SJSA1 (cell line): ENCODE measurements at regions not wholly inside any gene's neighbourhood (a gene's known extent, or its start where the extent isn't known, plus 50 kb on each side); places are given as distances from the start of the nearest gene placed in this dataset.

ENCODE experiments used
- DNase-seq, 2 experiments: peaks; one replicate each; pipeline ENCODE4 v3.0.0-alpha.2; 2015 to 2020; ENCODE audit warnings: low spot score in 2 of 2, low read depth in 1 of 2
- H3K27ac ChIP-seq: fragments of 250-450 bp; sonication (Bioruptor Pico); 2 replicates; pipeline ENCODE4 v1.5.1; 2020; ENCODE audit warnings: mild to moderate bottlenecking, moderate library complexity
- H3K27me3 ChIP-seq: fragments of 250-450 bp; sonication (Bioruptor Pico); replicated peaks from 2 replicates; pipeline ENCODE4 v1.5.1; 2020; ENCODE audit warnings: mild to moderate bottlenecking, moderate library complexity
- H3K36me3 ChIP-seq: fragments of 250-450 bp; sonication (Bioruptor Pico); 2 replicates; pipeline ENCODE4 v1.5.1; 2020; ENCODE audit warnings: mild to moderate bottlenecking
- H3K4me1 ChIP-seq: fragments of 250-450 bp; sonication (Bioruptor Pico); replicated peaks from 2 replicates; pipeline ENCODE4 v1.6.1; 2021; ENCODE audit warnings: mild to moderate bottlenecking
- H3K4me3 ChIP-seq: fragments of 250-450 bp; sonication (Bioruptor Pico); 2 replicates; pipeline ENCODE4 v1.5.1; 2020; ENCODE audit warnings: mild to moderate bottlenecking
- H3K9me3 ChIP-seq: fragments of 250-450 bp; sonication (Bioruptor Pico); replicated peaks from 2 replicates; pipeline ENCODE4 v1.5.1; 2020; ENCODE audit warnings: mild to moderate bottlenecking

DNA sequence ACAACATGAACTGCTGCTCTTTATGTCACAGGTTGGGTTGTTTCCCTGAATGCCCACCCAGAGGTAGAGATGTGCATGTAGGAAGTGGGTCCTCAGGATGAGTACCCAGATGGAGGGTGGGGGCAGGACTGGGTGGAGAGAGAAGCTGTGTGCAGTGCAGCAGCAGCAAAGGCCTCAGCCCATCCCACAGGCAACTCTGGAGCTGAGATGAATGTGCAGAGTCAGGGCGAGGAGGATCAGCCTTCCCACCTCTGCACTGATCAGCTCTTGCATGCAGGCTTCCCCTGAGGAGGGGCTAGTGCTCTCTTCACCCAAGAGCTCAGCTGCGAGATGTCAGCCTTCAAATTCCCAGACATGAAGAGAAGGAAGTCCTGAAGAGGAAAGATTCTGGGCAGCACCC is 326.2 kb upstream of the RAB6C start:
- H3K27me3 ChIP-seq: no peaks in the 10 kb centered on the region
- DNase-seq: no peak
- no peaks in the 10 kb centered on the region for H3K36me3 ChIP-seq
- H3K27ac ChIP-seq: no peak overlapping the region
- no peaks in the 10 kb centered on the region for H3K9me3 ChIP-seq
- no peaks in the 10 kb centered on the region for H3K4me1 ChIP-seq
- no peak overlapping the region for H3K4me3 ChIP-seq

DNA sequence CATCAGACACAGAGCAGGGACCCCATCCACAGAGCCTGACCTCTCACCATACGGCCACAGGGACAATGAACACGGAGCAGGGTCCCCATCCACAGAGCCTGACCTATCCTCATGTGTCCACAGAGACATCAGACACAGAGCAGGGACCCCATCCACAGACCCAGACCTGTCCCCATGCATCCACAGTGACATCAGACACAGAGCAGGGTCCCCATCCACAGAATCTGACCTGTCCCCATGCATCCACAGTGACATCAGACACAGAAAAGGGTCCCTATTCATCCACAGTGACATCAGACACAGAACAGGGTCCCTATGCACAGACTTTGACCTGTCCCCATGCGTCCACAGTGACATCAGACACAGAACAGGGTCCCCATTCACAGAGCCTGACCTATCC is 325.1 kb upstream of the RAB6C start:
- no peak overlapping the region for H3K27ac ChIP-seq
- no peak overlapping the region for H3K4me3 ChIP-seq
- no peaks in the 10 kb centered on the region for H3K27me3 ChIP-seq
- DNase-seq: no peak
- H3K4me1 ChIP-seq: no peaks in the 10 kb centered on the region
- H3K36me3 ChIP-seq: no peaks in the 10 kb centered on the region
- no peaks in the 10 kb centered on the region for H3K9me3 ChIP-seq

DNA sequence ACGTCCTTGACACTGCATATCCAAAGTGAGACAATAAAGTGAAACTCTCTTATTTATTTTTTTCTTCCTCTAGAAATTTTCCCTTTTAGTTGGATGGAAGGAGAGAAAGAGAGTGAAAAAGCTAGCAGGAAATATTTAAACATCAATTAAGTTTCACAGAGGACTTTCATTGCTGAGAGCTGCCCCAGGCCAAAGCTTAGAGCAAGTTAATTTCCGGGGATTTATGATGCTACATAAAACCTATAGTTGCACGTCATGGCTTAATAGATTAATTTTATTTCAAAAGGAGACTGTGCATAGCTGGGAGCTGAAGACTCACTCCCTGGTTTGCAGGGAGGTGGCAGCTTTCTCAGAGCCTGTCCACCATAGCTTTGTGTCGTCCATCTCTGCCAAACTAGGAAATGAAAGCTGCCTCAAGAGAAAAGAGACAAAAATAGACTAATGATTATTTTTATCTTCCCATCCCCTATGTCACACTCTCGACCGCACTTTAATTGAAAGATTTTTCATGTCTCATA is 323.3 kb upstream of the RAB6C start:
- H3K27ac ChIP-seq: no peak overlapping the region
- H3K4me1 ChIP-seq: no peaks in the 10 kb centered on the region
- H3K9me3 ChIP-seq: no peaks in the 10 kb centered on the region
- H3K36me3 ChIP-seq: no peaks in the 10 kb centered on the region
- no peak for DNase-seq
- no peaks in the 10 kb centered on the region for H3K27me3 ChIP-seq
- H3K4me3 ChIP-seq: no peak overlapping the region

DNA sequence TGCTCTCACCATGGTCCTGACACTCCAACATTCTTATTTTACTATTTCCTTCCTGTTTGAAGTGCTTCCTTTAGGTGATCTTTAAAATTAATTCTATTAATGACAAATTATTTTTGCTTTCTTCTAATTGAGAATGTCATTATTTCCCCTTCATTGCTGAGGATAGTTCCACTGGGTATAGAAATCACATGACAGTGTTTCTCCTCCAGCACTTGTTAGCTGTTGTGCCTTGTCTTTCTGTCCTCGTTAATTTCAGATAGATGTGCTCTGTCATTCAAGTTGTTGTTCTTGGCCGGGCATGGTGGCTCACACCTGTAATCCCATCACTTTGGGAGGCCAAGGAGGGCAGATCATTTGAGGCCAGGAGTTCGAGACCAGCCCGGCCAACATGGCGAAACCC is 321.0 kb upstream of the RAB6C start:
- H3K4me3 ChIP-seq: no peak overlapping the region
- H3K27me3 ChIP-seq: no peaks in the 10 kb centered on the region
- H3K36me3 ChIP-seq: no peaks in the 10 kb centered on the region
- H3K27ac ChIP-seq: no peak overlapping the region
- H3K9me3 ChIP-seq: no peaks in the 10 kb centered on the region
- no peak for DNase-seq
- H3K4me1 ChIP-seq: no peaks in the 10 kb centered on the region

DNA sequence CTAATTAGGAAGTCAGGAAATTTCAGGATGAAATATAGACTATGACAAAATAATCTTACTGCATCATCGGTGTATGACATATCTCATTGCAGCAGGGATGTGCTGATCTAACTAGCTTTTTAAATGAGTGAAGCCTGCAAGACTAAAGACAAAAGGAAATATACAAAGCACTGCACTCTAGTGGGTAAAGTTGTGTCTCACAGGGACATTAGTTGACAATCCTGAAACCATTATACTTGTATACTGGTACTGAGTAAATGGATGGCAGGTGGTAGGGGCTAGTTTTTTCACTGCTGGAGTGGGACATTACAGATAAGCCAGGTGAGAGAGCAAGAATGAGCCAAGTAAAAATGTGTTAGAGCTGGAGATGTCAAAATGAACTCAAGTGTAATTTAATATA is 317.5 kb upstream of the RAB6C start:
- Histone ChIP-seq H3K4me3 (no peak overlapping the region), H3K27ac (no peak overlapping the region), H3K27me3 (no peaks in the 10 kb centered on the region), H3K36me3 (no peaks in the 10 kb centered on the region), H3K4me1 (no peaks in the 10 kb centered on the region), H3K9me3 (no peaks in the 10 kb centered on the region)
- DNase-seq: no peak

DNA sequence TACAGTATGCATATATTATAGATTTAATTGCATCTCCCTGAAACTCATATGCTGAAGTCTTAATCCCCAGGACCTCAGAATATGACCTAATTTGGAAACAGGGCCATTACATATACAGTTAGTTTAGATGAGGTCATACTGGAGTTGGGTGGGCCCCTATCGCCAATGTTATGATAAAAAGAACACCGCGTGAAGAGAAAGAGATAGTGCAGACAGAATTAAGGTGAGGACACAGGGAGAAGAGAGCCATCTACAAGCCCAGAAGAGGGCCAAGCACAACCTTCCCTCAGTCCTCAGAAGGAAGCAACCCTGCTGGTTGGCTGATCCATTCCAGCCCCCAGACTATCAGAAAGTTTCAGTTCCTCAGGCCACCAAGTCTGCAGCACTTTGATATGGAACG is 311.9 kb upstream of the RAB6C start:
- H3K27ac ChIP-seq: no peak overlapping the region
- no peak for DNase-seq
- no peaks in the 10 kb centered on the region for H3K27me3 ChIP-seq
- no peaks in the 10 kb centered on the region for H3K4me1 ChIP-seq
- H3K4me3 ChIP-seq: no peak overlapping the region
- H3K36me3 ChIP-seq: no peaks in the 10 kb centered on the region
- no peaks in the 10 kb centered on the region for H3K9me3 ChIP-seq

DNA sequence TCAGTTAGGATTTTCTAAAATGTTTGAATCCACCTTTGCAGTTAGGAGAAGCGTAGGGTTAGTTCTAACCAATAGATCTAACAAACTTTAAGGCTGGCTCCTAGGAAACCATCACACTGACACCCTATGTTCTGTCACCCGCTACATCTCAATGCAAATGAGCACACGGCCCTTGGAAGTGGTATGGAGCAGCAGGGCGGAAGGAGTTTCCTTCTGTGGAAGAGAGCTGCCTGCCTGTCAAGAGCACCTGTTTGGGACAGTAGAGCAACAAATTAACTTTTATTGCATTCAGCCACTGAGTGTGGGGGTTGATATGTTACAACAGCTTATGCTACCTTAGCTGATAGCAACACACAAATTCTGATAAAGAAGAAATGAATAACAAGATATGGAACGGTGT is 306.9 kb upstream of the RAB6C start:
- no peak overlapping the region for H3K4me3 ChIP-seq
- DNase-seq: no peak
- no peaks in the 10 kb centered on the region for H3K9me3 ChIP-seq
- no peak overlapping the region for H3K27ac ChIP-seq
- no peaks in the 10 kb centered on the region for H3K36me3 ChIP-seq
- no peaks in the 10 kb centered on the region for H3K27me3 ChIP-seq
- H3K4me1 ChIP-seq: no peaks in the 10 kb centered on the region

DNA sequence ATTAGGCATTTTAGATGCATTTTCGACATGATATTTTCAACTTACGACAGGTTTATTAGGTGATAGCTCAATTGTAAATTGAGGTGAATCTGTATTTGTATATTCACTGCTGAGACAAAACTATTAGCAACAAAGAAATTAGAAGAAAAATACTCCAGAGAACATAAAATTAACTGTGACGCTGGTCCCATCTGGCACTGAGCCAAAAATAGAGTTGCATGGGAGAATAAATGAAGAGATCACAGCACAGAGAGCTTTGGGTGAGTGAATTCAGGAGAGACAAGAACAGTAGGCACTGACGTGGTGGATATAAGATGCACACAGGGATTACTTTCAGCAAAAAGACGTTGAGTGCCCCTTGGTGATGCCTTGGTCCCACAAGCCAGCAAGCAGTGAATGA is 306.2 kb upstream of the RAB6C start:
- no peaks in the 10 kb centered on the region for H3K27me3 ChIP-seq
- DNase-seq: no peak

DNA sequence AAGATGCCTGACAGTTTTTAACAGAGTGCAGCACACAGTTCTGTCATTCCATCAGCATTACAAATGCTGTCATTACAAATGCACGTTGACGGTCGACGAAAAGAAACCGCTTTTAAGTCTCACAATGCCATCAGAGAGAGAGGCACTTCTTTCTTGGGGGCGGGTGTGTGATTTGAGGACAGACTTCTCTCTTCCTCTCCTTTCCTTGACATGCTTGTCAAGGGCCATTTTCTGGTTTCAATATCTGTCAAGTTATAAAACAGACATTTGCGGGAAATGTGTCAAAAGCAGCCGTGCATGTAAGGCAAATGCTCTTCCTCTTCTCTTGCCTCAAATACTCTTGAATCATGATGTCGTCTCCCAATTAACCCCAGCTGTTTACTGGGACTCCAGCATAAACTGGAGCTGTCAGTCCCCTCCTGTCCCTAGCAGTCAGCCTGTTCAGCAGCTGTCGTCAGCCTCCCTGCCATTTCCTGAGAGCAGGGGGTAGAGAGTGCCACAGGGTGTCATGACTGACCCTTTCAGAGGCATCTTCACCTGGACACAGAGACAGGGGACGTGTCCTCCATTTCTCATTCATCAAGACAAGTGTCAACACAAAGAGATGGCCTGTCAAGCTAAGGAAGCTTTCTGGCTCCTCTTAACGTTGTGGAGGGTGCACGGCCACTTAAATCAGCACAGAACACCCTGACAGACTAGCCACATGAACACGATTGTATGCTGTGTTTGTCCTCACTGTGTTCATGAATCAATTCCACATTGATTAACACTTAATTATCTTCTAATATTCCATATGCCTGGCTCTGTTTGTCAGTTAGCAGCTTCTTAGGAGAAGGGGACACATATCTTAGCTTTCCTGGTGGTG is 305.4 kb upstream of the RAB6C start:
- Histone ChIP-seq H3K4me3 (no peak overlapping the region), H3K36me3 (no peaks in the 10 kb centered on the region), H3K27me3 (no peaks in the 10 kb centered on the region), H3K9me3 (no peaks in the 10 kb centered on the region), H3K4me1 (no peaks in the 10 kb centered on the region), H3K27ac (no peak overlapping the region)
- no peak for DNase-seq

More for the DNA sequence above, 306.2 kb upstream of the RAB6C start:
- Histone ChIP-seq H3K36me3 (no peaks in the 10 kb centered on the region), H3K9me3 (no peaks in the 10 kb centered on the region), H3K4me3 (no peak overlapping the region), H3K27ac (no peak overlapping the region), H3K4me1 (no peaks in the 10 kb centered on the region)

DNA sequence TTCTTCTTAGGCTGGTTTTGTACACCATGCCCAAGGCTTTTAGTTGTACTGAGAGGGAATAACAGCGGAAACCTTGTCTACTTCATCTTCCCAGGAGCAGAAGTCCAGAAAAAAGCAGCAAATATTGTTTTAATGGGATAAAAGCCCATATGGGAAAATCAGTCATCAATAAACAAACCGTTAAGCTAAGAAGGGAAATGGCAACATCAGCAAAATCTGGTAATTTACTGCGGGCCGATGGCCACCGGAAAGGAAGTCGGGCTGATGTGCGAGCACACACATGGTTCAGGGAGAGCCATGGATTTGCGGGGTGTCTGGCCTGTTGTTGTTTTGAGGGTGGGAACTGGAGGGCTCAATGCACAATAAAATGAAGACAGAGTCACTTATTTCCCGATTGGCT is 300.7 kb upstream of the RAB6C start:
- Histone ChIP-seq H3K27me3 (no peaks in the 10 kb centered on the region), H3K4me3 (no peak overlapping the region), H3K27ac (no peak overlapping the region), H3K36me3 (no peaks in the 10 kb centered on the region), H3K4me1 (no peaks in the 10 kb centered on the region), H3K9me3 (no peaks in the 10 kb centered on the region)
- DNase-seq: no peak

DNA sequence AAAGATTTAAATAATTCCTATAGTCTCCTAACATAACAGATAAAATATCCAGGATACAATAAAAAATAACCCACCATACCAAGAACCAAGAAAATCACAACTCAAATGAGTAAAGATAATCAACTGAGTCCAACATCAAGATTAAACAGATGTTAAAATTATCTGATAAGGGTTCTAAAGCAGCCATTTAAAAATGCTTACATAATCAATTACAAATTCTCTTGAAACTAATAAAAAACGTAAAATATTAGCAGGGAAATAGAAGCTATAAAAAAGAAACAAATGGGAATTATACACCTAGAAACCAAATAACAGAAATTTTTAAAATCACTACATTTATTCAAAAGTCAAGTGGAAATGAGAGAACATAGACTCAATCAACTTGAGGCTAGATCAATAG is 297.7 kb upstream of the RAB6C start:
- no peak overlapping the region for H3K4me3 ChIP-seq
- no peak overlapping the region for H3K27ac ChIP-seq
- DNase-seq: no peak
- H3K4me1 ChIP-seq: no peaks in the 10 kb centered on the region
- no peaks in the 10 kb centered on the region for H3K9me3 ChIP-seq
- no peaks in the 10 kb centered on the region for H3K27me3 ChIP-seq
- no peaks in the 10 kb centered on the region for H3K36me3 ChIP-seq

DNA sequence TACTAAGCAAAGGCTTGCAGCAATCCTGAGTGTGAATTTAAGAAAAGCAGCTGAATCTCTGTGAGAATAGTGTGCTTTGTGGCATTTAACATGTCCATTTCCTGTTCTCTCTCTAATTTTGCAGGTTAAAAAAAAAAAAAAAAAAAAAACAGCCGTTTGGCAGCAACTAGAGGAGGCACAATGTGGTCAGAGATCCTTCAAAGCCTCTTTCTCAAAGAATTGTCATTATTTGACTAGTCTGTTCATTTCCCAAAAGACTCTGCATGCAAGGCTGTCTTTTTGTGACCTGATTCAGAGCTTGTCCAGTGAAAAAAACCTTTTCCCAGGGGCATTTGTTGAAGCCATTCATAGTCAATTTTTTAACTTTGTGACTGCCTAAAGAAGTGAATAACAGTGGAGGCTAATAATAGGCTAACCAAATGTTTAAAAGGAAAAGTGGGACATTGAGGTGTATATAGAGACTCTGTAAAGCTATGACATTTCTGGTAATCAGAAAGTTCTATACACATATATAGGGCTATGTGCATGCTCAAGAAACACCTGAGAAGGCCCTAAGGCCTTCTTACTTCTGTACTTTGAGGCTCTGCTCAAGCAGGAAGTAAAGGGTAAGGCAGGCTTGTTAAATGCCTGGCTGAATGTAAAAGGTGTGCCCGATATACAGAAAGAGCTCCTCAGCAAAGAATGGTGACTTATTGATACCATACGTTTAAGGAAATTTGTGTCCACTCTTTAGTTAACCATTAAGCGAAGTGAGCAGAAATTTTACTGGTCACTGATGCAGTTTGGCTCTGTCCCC is 289.6 kb upstream of the RAB6C start:
- DNase-seq: no peak
- Histone ChIP-seq H3K9me3 (no peaks in the 10 kb centered on the region), H3K27me3 (no peaks in the 10 kb centered on the region), H3K27ac (no peak overlapping the region), H3K36me3 (no peaks in the 10 kb centered on the region), H3K4me1 (no peaks in the 10 kb centered on the region), H3K4me3 (no peak overlapping the region)

DNA sequence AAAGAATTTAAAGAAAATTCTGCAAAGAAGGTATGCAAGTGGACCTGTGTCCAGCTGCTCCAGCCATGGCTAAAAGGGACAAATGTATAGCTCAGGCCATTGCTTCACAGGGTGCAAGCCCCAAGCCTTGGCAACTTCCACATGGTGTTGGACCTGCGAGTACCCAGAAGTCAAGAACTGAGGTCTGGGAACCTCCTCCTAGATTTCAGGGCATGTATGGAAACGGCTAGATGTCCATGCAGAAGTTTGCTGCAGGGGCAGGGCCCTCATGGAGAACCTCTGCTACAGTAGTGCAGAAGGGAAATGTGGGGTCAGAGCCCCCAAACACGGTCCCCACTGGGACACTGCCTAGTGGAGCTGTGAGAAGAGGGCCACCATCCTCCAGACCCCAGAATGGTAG is 284.0 kb upstream of the RAB6C start:
- Histone ChIP-seq H3K36me3 (no peaks in the 10 kb centered on the region), H3K27ac (no peak overlapping the region), H3K4me3 (no peak overlapping the region), H3K27me3 (no peaks in the 10 kb centered on the region), H3K9me3 (no peaks in the 10 kb centered on the region), H3K4me1 (no peaks in the 10 kb centered on the region)
- DNase-seq: no peak

DNA sequence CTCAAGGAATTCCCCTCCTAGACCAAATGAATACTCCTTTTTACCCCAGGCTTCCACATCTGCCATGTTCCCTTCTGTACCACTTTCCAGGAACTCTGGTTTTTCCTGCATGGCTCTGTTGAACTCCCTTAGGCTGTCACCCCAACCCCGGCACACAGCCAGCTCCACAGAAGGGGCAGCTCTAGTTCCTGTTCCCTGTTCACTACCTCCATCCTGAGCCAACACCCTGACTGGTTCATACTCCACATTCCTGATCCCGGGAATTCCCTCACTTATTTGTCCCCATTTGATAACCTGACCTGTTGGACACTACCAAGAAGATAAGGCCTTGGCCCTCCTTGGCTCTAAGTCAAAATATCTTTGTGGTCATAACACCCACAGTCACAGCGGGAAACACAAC is 280.9 kb upstream of the RAB6C start:
- Histone ChIP-seq H3K9me3 (no peaks in the 10 kb centered on the region), H3K27me3 (no peaks in the 10 kb centered on the region; the same call in 1 of the 2 replicates), H3K4me1 (no peaks in the 10 kb centered on the region), H3K36me3 (no peaks in the 10 kb centered on the region), H3K4me3 (no peak overlapping the region), H3K27ac (no peak overlapping the region)
- no peak for DNase-seq
